ENCODE measurements at regions not wholly inside any gene's neighbourhood (a gene's known extent, or its start where the extent isn't known, plus 50 kb on each side); places are given as distances from the start of the nearest gene placed in this dataset.

- Histone ChIP-seq H3K4me2 (ENCODE audit: low read length) (no peak overlapping the region), H3K9me2 (ENCODE audit: low read depth, low read length) (no peaks in the 10 kb centered on the region), H3F3A (ENCODE audit: insufficient read depth, low read length) (no peaks in the 10 kb centered on the region), H3K4me1 (ENCODE audit: insufficient read depth, low read length, severe bottlenecking) (no peaks in the 10 kb centered on the region), H3K36me3 (ENCODE audit: insufficient read depth, low read length) (no peaks in the 10 kb centered on the region), H3K27ac (ENCODE audit: low read depth, low read length, poor library complexity, severe bottlenecking) (no peak overlapping the region), H4K20me1 (ENCODE audit: insufficient read depth, low read length) (no peaks in the 10 kb centered on the region), H3K27me3 (ENCODE audit: insufficient read depth, low read length) (no peaks in the 10 kb centered on the region), H2AFZ (ENCODE audit: low read length) (no peak overlapping the region), H3K79me2 (ENCODE audit: insufficient read depth, low read length) (no peaks in the 10 kb centered on the region), H3K9me3 (ENCODE audit: low read length) (no peaks in the 10 kb centered on the region), H3K4me3 (ENCODE audit: low read depth, low read length, poor library complexity, severe bottlenecking) (no peak overlapping the region), H3K9ac (ENCODE audit: low read length) (no peak overlapping the region)
- TF ChIP-seq EZH2 (IDR thresholded peaks at IDR 0.05; ENCODE audit: borderline replicate concordance, low read length): no peak
- TF ChIP-seq CTCF (IDR thresholded peaks at IDR 0.05; ENCODE audit: low read length): no peak
Measured at GRCh38 chr20:12504779-12505178, 504.0 kb upstream of the SPTLC3 start.

GRCh38 chr20:12511499-12511898 is 497.3 kb upstream of the SPTLC3 start:
- Histone ChIP-seq H4K20me1 (ENCODE audit: insufficient read depth, low read length) (no peaks in the 10 kb centered on the region), H3K27me3 (ENCODE audit: insufficient read depth, low read length) (no peaks in the 10 kb centered on the region), H3K9ac (ENCODE audit: low read length) (no peak overlapping the region), H3K36me3 (ENCODE audit: insufficient read depth, low read length) (no peaks in the 10 kb centered on the region), H3K9me3 (ENCODE audit: low read length) (no peaks in the 10 kb centered on the region), H3K27ac (ENCODE audit: low read depth, low read length, poor library complexity, severe bottlenecking) (no peak overlapping the region), H3F3A (ENCODE audit: insufficient read depth, low read length) (no peaks in the 10 kb centered on the region), H3K4me2 (ENCODE audit: low read length) (no peak overlapping the region), H3K4me1 (ENCODE audit: insufficient read depth, low read length, severe bottlenecking) (no peaks in the 10 kb centered on the region), H3K4me3 (ENCODE audit: low read depth, low read length, poor library complexity, severe bottlenecking) (no peak overlapping the region), H2AFZ (ENCODE audit: low read length) (no peak overlapping the region), H3K79me2 (ENCODE audit: insufficient read depth, low read length) (no peaks in the 10 kb centered on the region), H3K9me2 (ENCODE audit: low read depth, low read length) (no peaks in the 10 kb centered on the region)
- no peak for TF ChIP-seq EZH2 (IDR thresholded peaks at IDR 0.05; ENCODE audit: borderline replicate concordance, low read length)
- no peak for TF ChIP-seq CTCF (IDR thresholded peaks at IDR 0.05; ENCODE audit: low read length)

- Histone ChIP-seq H3K9me3 (ENCODE audit: low read length) (no peaks in the 10 kb centered on the region), H3K27ac (ENCODE audit: low read depth, low read length, poor library complexity, severe bottlenecking) (no peak overlapping the region), H2AFZ (ENCODE audit: low read length) (no peak overlapping the region), H3K4me3 (ENCODE audit: low read depth, low read length, poor library complexity, severe bottlenecking) (no peak overlapping the region), H3K4me1 (ENCODE audit: insufficient read depth, low read length, severe bottlenecking) (no peaks in the 10 kb centered on the region), H3K79me2 (ENCODE audit: insufficient read depth, low read length) (no peaks in the 10 kb centered on the region), H3K9me2 (ENCODE audit: low read depth, low read length) (no peaks in the 10 kb centered on the region), H3F3A (ENCODE audit: insufficient read depth, low read length) (no peaks in the 10 kb centered on the region), H3K9ac (ENCODE audit: low read length) (no peak overlapping the region), H3K27me3 (ENCODE audit: insufficient read depth, low read length) (no peaks in the 10 kb centered on the region), H4K20me1 (ENCODE audit: insufficient read depth, low read length) (no peaks in the 10 kb centered on the region), H3K36me3 (ENCODE audit: insufficient read depth, low read length) (no peaks in the 10 kb centered on the region), H3K4me2 (ENCODE audit: low read length) (no peak overlapping the region)
- TF ChIP-seq CTCF (IDR thresholded peaks at IDR 0.05; ENCODE audit: low read length): no peak
- TF ChIP-seq EZH2 (IDR thresholded peaks at IDR 0.05; ENCODE audit: borderline replicate concordance, low read length): no peak
Measured at GRCh38 chr20:12512755-12513154, 496.0 kb upstream of the SPTLC3 start.
